Erythroblast (primary cell): ENCODE measurements at regions not wholly inside any gene's neighbourhood (a gene's known extent, or its start where the extent isn't known, plus 50 kb on each side); places are given as distances from the start of the nearest gene placed in this dataset.

Experiments
- GATA1 ChIP-seq: IDR thresholded peaks from 2 replicates; pipeline ENCODE4 v1.6.1; 2011; ENCODE audit warnings: low read depth, mild to moderate bottlenecking, control low read depth, low read length, moderate library complexity
- POLR2A ChIP-seq: IDR thresholded peaks from 2 replicates; pipeline ENCODE4 v1.6.1; 2011; ENCODE audit warnings: mild to moderate bottlenecking, low read length

- no peak for TF ChIP-seq POLR2A
- TF ChIP-seq GATA1 = no peak
Measured at GRCh38 chr11:122319085-122319484, 203.1 kb upstream of the BLID start.
